ENCODE measurements at regions not wholly inside any gene's neighbourhood (a gene's known extent, or its start where the extent isn't known, plus 50 kb on each side); places are given as distances from the start of the nearest gene placed in this dataset.
A peak's percentile ranks its signal among the peaks of the same experiment; 100 is the strongest.
"Not testable (repeated sequence)": the region's sequence is repeated elsewhere in the genome, so short reads cannot be mapped to it uniquely, and the experiment has no call there.

GRCh38 chr1:230509281-230509977, 83.3 kb upstream of the PGBD5 start:
- no peak for DNase-seq

- no peak for DNase-seq
These were observed 81.7 kb upstream of the PGBD5 start for GRCh38 chr1:230507666-230508402.

GRCh38 chr1:230507236-230507635, 81.1 kb upstream of the PGBD5 start:
- no peak for DNase-seq

GRCh38 chr1:230506451-230506850, 80.3 kb upstream of the PGBD5 start:
- DNase-seq, result no peak

- DNase-seq, result no peak
These were observed 78.2 kb upstream of the PGBD5 start for GRCh38 chr1:230504310-230504709.

- no peak for DNase-seq
These were observed 77.6 kb upstream of the PGBD5 start for GRCh38 chr1:230503726-230504125.

- no peak for DNase-seq
These were observed 76.9 kb upstream of the PGBD5 start for GRCh38 chr1:230502996-230503395.

- DNase-seq, result no peak
These were observed 76.2 kb upstream of the PGBD5 start for GRCh38 chr1:230502306-230502705.

- no peak for DNase-seq
These were observed 75.7 kb upstream of the PGBD5 start for GRCh38 chr1:230501849-230502248.

GRCh38 chr1:230501242-230501641, 75.1 kb upstream of the PGBD5 start:
- no peak for DNase-seq

- no peak for DNase-seq
These were observed 73.9 kb upstream of the PGBD5 start for GRCh38 chr1:230500063-230500462.

- no peak for DNase-seq
These were observed 73.4 kb upstream of the PGBD5 start for GRCh38 chr1:230499496-230499895.

GRCh38 chr1:230498704-230499103, 72.6 kb upstream of the PGBD5 start:
- DNase-seq, result peak; percentile 48

GRCh38 chr1:230496451-230496850, 70.3 kb upstream of the PGBD5 start:
- no peak for DNase-seq

GRCh38 chr1:230495891-230496385, 69.8 kb upstream of the PGBD5 start:
- no peak for DNase-seq

- no peak for DNase-seq
These were observed 68.9 kb upstream of the PGBD5 start for GRCh38 chr1:230495076-230495475.

GRCh38 chr1:230494514-230494913, 68.4 kb upstream of the PGBD5 start:
- DNase-seq, result no peak

GRCh38 chr1:230494026-230494425, 67.9 kb upstream of the PGBD5 start:
- no peak for DNase-seq

- no peak for DNase-seq
These were observed 67.1 kb upstream of the PGBD5 start for GRCh38 chr1:230493264-230493663.

- no peak for DNase-seq
These were observed 64.3 kb upstream of the PGBD5 start for GRCh38 chr1:230490436-230490835.

- no peak for DNase-seq
These were observed 61.8 kb upstream of the PGBD5 start for GRCh38 chr1:230487773-230488428.

GRCh38 chr1:230476622-230477003, 50.5 kb upstream of the PGBD5 start:
- no peak for DNase-seq

- not testable (repeated sequence) for DNase-seq
These were observed 49.9 kb upstream of the PGBD5 start for GRCh38 chr1:230475856-230476621.
